Naive thymus-derived CD8-positive, alpha-beta T cell (primary cell): ENCODE measurements at regions not wholly inside any gene's neighbourhood (a gene's known extent, or its start where the extent isn't known, plus 50 kb on each side); places are given as distances from the start of the nearest gene placed in this dataset.

ENCODE experiments used
- ATAC-seq, 2 donors: fragments of 150-1000 bp; cut with Tn5 transposase in 1 of 2; sonication (Bioruptor Pico), chemical (Tn5 transposase) in 1 of 2; 1 replicate in 1 of 2; 2 replicates in 1 of 2; pipeline ENCODE4 v1.10.0; 2021; ENCODE audit warnings: mild to moderate bottlenecking in 2 of 2, moderate library complexity in 2 of 2
- POLR2A ChIA-PET: fragments of 350-600 bp; sonication (Branson Sonifier 250); formaldehyde crosslinking; loops from one replicate; lab custom pipeline; 2021; ENCODE audit warnings: antibody characterized with exemption; lab: Charles Lee
- DNase-seq, 10 donors: peaks; one replicate each; pipeline versions ENCODE4 v3.0.0 to v3.0.0-alpha.2; 2020 to 2022
- H3K27ac Mint-ChIP-seq, 10 donors: one replicate each; pipeline ENCODE4 v1.8.0; 2020 to 2022; ENCODE audit warnings: mild to moderate bottlenecking in 10 of 10, mixed read lengths in 10 of 10, moderate library complexity in 4 of 10, inconsistent platforms in 1 of 10
- H3K27me3 Mint-ChIP-seq, 5 donors: one replicate each; pipeline ENCODE4 v1.8.0; 2021 to 2022; ENCODE audit warnings: mixed read lengths in 5 of 5
- H3K36me3 Mint-ChIP-seq, 3 donors: one replicate each; pipeline ENCODE4 v1.8.0; 2020 to 2022; ENCODE audit warnings: mixed read lengths in 3 of 3, mild to moderate bottlenecking in 2 of 3, inconsistent platforms in 1 of 3
- H3K4me1 Mint-ChIP-seq, 4 donors: one replicate each; pipeline ENCODE4 v1.8.0; 2021 to 2022; ENCODE audit warnings: mixed read lengths in 4 of 4
- H3K4me3 Mint-ChIP-seq, 10 donors: one replicate each; pipeline ENCODE4 v1.8.0; 2020 to 2022; ENCODE audit warnings: mild to moderate bottlenecking in 10 of 10, mixed read lengths in 10 of 10, moderate library complexity in 6 of 10, inconsistent platforms in 1 of 10
- H3K9me3 Mint-ChIP-seq, 9 donors: one replicate each; pipeline ENCODE4 v1.8.0; 2020 to 2022; ENCODE audit warnings: mixed read lengths in 9 of 9, mild to moderate bottlenecking in 3 of 9, inconsistent platforms in 1 of 9, moderate library complexity in 1 of 9

DNA sequence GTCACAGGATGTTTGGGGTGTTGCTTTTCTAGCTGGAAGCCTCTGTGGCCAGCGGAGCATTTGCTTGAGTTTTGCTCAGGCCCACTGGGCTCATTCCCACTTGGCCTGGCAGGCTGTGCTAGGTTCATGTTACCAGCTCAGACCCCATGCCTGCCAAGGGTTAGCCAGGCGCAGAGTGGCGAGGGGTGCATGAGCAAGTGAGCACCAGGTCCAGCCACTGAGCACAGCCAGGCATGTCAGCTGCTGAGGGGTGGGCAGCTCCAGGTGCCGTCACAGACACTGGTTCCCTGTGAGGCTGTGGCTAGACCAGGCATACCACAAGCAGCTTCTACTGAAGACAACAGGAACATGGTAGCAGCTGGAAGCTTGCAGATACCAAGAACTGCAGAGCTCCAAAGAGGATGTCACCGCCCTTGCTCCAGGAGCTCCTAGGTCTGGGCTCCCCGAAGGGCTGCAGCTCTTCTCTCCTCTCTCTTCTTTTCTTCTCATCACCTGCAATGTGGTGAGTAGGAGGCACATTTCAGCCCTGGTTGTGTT, 52.0 kb upstream of the CYYR1 start:
- no peaks in the 10 kb centered on the region for H3K36me3 Mint-ChIP-seq
- peaks cover 0 to 9% (median 4%) of the 10 kb centered on the region in 9 donors for H3K9me3 Mint-ChIP-seq
- peaks cover 0 to 2% (median 0%) of the 10 kb centered on the region in 5 donors for H3K27me3 Mint-ChIP-seq
- no peak overlapping the region for H3K27ac Mint-ChIP-seq
- no peak for DNase-seq
- no peak for ATAC-seq
- no peak overlapping the region for H3K4me3 Mint-ChIP-seq
- H3K4me1 Mint-ChIP-seq, result no peaks in the 10 kb centered on the region
- POLR2A ChIA-PET, result no interaction called here
